ENCODE measurements at regions not wholly inside any gene's neighbourhood (a gene's known extent, or its start where the extent isn't known, plus 50 kb on each side); places are given as distances from the start of the nearest gene placed in this dataset.

DNA sequence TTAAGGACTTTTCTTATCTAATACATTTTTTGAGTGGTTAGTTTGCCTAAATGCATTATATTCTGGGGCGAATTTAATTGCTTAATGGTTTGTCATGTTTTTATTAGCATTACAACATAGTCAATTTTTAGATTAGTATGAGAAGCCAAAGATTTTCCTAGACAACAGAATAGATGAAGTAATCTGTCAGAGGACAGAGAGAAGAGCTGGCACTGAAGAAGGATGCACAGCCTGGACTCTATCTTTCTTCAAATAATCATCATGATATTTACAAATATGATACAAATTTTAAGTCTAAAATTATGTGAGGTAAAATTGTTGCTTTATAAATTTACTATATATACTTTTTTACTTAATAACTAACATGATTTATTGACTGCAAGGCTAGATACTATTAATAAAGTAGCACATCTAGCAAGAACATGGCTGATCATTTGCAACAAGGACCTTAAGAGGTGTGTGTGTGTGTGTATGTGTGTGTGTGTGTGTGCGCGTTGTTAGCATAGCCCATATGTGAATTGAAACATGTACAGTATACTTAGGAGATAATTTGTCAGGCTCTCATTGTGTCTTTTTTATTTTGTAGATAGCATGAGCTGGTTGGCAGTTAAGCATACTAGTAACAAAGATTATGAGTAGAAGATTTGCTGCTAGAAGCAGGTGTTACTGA is 752.2 kb downstream of the DCDC2C start:
- no peak overlapping the region for H3K4me3 ChIP-seq (ENCODE audit: low read depth, low read length)

GRCh38 chr2:4464634-4465266 is 761.4 kb downstream of the DCDC2C start:
- no peak overlapping the region for H3K4me3 ChIP-seq (ENCODE audit: low read depth, low read length)

DNA sequence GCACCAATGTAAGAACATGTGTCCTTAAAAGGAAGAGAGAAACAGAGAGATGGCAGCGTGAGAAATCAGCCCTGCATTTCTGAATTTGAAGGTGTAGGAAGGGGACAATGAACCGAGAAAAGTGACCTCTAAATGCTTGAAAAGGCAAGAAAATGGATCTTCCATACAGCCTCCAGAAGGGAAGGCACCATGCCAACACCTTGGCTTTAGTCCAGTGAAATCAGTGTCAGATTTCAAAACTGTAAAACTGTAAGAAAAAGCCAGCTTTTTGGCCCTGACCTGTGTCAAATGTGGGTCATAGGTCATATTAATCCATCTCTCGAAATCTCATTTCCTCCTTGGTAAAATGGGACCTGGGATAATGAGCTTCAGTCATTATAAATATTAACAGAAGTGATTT is 762.3 kb downstream of the DCDC2C start:
- no peak overlapping the region for H3K4me3 ChIP-seq (ENCODE audit: low read depth, low read length)

GRCh38 chr2:4475618-4476017 is 772.2 kb downstream of the DCDC2C start:
- no peak overlapping the region for H3K4me3 ChIP-seq (ENCODE audit: low read depth, low read length)

DNA sequence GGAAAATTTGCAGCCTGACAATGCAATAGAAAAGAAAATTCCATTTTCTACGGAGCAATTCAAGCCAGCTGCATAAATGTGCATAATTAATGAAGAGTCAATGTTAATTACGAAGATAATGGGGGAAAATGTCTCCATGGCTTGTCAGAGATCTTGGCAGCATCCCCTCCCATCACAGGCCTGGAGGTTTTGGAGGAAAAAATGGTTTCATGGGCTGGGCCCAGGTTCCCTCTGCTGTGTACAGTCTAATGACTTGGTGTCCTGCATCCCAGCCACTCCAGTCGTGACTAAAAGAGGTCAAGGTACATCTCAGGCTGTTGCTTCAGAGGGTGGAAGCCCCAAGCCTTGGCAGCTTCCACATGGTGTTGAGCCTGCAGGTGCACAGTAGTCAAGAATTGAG is 779.7 kb downstream of the DCDC2C start:
- H3K4me3 ChIP-seq (ENCODE audit: low read depth, low read length) = no peak overlapping the region

- H3K4me3 ChIP-seq (ENCODE audit: low read depth, low read length) = no peak overlapping the region
Measured at GRCh38 chr2:4486971-4487370, 783.6 kb downstream of the DCDC2C start.

GRCh38 chr2:4499316-4500030 is 796.1 kb downstream of the DCDC2C start:
- no peak overlapping the region for H3K4me3 ChIP-seq (ENCODE audit: low read depth, low read length)

DNA sequence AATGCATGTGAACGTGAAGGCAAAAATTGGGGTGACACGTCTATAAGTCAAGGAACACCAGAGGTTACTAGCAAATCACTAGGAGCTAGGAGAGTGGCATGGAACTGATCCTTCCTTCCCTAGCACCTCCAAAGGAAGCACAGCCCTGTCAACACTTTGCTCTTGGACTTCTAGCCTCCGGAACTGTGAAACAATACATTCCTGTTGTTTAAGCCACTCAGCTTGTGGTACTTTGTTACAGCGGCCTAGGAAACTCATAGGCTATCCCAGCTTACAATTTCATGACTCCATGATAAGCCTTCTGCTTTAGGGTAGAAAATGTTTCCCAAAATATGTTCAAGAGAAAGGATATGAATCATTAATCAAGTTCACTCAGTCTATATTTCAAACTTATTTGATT is 798.1 kb downstream of the DCDC2C start:
- H3K4me3 ChIP-seq (ENCODE audit: low read depth, low read length) = no peak overlapping the region

DNA sequence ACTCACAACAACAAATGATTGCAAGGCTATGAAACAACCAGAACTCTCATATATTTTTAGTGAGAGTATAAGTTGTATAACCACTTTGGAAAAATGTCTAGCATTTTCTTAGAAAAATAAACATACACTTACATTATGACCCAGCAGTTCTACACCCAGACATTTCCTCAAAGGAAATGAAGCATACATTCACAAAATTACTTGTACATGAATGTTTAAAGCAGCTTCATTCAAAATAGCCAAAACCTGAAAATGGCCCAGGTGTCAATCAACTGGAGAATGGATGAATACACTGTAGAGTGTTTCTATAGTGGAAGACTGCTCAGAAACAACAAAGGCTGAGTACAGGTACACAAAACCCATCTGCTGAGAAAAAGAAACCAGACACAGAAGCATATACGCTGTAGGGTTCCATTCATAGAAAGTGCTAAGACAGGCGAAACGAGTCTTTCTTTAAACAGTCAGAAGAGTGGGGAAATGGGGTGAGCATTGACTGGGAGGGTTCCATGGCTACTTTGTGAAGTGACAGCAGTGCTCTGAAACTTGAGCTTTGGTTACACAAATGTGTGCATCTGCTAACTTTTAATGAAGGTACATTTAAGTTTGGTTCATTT is 799.0 kb downstream of the DCDC2C start:
- no peak overlapping the region for H3K4me3 ChIP-seq (ENCODE audit: low read depth, low read length)

DNA sequence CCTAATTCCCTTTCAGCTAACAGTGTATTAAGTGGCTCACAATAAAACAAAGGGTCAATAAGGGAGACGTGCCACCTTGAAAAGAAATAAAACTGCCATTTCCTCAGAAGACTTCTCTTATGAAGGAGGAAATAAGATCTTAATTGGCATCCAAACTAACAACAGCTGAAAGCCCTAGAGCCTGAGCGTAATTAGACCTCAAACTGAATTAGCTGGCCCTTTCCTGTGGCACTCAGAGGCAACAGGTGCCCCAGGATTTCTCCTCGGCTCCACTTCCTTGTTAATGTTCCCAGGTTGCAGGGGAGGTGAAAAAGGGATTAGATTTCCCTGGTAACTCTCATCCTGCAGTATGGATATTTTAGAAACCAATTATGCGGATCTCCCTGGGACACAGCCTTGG is 804.3 kb downstream of the DCDC2C start:
- no peak overlapping the region for H3K4me3 ChIP-seq (ENCODE audit: low read depth, low read length)

DNA sequence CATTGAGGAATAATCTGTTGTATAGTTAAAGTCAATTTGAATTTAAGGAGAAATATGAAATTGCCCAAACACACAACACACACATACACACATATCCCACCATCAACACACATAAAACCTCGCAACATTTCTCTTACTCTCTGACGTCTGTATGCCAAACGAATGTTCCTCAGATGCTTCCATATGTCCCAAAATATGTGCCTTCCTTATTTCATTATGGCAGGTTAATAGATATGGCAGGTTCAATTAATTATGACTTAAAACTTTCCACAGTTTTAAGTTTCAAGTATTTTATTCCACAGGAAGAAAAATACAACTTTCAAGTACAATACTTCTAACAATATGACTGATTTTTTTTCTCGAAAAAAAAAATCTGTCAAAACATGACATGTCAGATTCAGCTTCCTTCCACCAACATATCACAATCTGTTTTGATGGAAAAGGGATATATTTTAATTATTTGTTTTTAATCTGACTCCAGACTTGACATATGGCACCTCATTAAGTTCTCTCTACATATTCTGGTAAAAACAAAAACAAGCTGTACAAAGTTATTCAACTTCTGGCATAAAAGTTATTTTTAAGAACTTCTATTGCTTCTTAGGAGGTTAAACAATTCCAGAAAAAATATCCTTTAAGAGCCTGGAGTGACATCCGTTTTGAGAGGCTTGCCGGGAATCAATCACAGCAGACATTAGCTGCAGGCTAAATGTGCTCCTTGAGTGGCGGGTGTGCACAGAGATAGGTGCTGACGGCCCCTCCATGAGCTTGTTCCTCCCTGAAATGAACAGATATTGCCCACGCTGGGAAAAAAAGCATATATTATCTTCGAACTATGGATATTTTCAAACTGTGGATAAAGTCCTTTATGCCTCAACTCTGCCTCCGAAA is 812.7 kb downstream of the DCDC2C start:
- no peak overlapping the region for H3K4me3 ChIP-seq (ENCODE audit: low read depth, low read length)

DNA sequence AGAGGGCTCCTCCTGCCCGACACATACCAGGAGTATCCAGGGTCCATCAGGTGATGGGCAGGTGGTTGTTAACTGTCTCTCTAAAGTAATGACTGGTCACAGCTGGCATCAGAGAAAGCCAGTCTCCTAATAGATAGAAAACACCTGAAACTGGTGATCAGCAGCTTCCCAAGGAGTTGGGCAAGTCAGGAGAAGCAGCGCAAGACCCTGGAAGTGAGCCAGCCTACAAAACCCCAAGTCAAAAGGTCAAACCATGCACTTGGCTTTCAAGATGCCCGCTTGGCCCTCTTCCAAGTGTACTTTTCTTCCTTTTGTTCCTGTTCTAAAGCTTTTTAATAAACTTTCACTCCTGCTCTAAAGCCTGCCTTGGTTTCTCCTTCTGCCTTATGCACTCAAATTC is 815.2 kb downstream of the DCDC2C start:
- H3K4me3 ChIP-seq (ENCODE audit: low read depth, low read length) = no peak overlapping the region

DNA sequence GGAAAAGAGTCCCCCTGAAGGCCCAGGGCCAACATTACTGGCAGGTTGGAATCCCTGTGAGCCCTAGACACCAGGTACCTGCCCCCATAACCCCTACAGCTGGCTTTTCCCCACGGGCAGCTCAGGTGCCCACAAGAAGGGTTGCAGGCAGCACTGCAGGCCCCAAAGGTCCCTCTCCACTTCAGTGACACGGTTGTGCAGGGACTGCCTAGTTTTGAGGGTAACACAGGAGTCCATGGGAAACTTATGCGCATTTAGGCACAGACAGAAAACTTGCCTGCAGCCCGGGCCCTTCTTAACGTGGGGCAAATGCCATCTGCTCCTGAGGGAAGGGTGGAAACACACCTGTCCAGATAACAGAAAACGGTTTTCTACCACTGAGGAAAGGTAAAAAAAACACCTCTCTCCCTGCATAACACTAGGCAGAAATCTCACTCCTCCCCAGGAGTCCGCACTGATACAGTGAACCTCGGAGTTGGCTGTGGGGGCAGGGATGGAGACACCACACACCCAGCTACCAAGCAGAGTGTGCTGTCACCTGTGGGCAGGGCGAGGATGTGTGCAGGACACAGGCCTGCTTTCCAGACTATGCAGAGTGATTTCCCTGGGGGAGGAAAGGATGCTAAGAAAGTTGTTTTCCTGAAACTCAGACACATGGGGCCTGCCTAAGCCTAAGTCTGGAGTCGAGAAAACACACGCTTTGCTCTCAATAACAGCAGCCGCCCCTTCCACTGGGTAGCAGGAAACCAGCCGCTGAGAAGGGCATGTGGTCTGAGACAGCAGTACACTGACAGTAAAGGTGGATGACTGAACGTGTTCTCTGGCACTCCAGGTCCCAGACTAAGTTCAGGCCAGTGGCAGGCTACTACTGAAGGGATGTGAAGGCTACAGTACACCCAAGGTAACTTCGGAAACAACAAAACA is 819.4 kb downstream of the DCDC2C start:
- no peak overlapping the region for H3K4me3 ChIP-seq (ENCODE audit: low read depth, low read length)

GRCh38 chr2:4527416-4527815 is 824.0 kb downstream of the DCDC2C start:
- no peak overlapping the region for H3K4me3 ChIP-seq (ENCODE audit: low read depth, low read length)

DNA sequence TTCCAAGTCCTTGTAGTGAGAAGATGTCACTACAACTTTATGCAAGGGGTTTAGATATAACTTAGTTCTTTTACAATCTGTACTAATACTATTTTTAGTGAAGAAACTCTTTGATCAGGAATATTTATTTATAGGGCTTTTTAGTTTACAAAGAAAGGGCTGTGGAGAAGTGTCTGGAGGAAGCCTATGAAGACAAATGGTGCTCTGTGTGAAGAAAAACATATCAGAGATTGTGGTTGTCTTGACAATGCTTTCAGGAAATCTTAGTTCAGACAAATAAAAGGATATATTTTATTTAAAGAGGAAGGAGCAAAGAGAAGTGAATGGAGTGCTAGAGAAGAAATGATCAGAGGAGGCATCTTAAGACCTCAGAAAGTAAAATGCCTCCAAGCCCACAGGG is 824.9 kb downstream of the DCDC2C start:
- no peak overlapping the region for H3K4me3 ChIP-seq (ENCODE audit: low read depth, low read length)

DNA sequence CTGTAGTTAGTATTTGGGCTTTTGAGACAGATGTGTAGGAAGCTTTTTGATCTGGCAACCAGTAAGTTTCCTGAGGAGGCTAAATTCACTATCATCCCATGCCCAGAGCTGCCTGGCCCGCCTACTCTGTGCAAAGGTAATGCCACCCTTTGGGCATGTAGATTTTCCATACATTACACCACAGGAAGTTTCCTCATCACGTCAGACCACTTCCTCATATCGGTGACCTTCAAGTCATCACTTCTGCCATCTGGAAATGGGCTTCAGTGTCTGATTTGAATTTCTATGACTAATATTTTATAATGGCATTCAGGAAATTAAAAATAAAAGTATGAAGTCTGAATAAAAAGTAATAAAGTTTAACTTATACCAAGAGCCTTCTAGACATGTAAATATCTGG is 825.4 kb downstream of the DCDC2C start:
- no peak overlapping the region for H3K4me3 ChIP-seq (ENCODE audit: low read depth, low read length)

DNA sequence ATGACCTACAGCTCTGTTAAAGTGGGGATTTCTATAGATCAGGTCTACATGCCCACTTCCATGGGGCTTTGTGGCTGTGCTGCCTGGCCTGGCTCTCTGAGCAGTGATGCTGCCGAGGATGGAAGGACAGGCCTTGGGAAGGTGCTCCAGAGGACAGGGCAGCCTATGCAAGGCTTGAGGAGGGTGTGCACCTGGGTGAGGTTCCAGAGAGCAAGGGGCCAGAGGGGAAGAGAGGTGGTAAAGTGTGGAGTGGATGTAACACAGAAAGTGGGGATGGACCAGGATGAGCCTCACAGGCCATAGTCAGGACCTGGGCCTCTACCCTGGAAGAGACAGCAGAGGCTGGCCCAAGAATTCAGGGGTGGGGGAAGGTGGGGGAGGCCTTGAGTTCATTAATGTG is 826.4 kb downstream of the DCDC2C start:
- no peak overlapping the region for H3K4me3 ChIP-seq (ENCODE audit: low read depth, low read length)

GRCh38 chr2:4530231-4530630 is 826.9 kb downstream of the DCDC2C start:
- no peak overlapping the region for H3K4me3 ChIP-seq (ENCODE audit: low read depth, low read length)

GRCh38 chr2:4533806-4534205 is 830.4 kb downstream of the DCDC2C start:
- H3K4me3 ChIP-seq (ENCODE audit: low read depth, low read length) = no peak overlapping the region

DNA sequence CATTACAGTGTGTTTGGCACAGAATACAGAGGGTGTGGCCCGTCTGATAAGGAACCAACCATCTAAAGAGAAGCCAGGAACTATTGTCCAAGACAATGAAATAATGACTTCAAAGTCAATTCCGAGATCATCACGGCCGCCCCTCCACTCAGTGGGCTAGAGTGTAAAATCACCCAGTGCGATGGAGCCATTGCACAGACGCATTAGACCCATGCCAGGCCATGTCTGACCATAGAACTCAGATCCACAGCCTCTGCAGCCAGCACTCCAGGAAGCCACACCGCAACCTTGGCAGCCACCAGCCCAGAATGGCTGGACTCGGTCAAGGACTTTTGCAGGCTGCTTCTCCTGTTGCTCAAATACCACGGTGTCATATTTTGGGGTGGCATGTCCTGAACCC is 835.7 kb downstream of the DCDC2C start:
- no peak overlapping the region for H3K4me3 ChIP-seq (ENCODE audit: low read depth, low read length)
